Activated naive CD8-positive, alpha-beta T cell treated with anti-CD3 and anti-CD28 coated beads for 36 hours (primary cell): ENCODE measurements at regions not wholly inside any gene's neighbourhood (a gene's known extent, or its start where the extent isn't known, plus 50 kb on each side); places are given as distances from the start of the nearest gene placed in this dataset.

Source experiments
- DNase-seq: peaks from one replicate; pipeline ENCODE4 v3.0.0; 2021
- H3K27ac Mint-ChIP-seq: one replicate; pipeline ENCODE4 v1.8.0; 2022; ENCODE audit warnings: mild to moderate bottlenecking, moderate library complexity, mixed read lengths
- H3K27me3 Mint-ChIP-seq: one replicate; pipeline ENCODE4 v1.8.0; 2022; ENCODE audit warnings: mild to moderate bottlenecking, mixed read lengths
- H3K36me3 Mint-ChIP-seq: one replicate; pipeline ENCODE4 v1.8.0; 2021; ENCODE audit warnings: mild to moderate bottlenecking, mixed read lengths
- H3K4me1 Mint-ChIP-seq: one replicate; pipeline ENCODE4 v1.8.0; 2021; ENCODE audit warnings: mixed read lengths
- H3K4me3 Mint-ChIP-seq: one replicate; pipeline ENCODE4 v1.8.0; 2022; ENCODE audit warnings: mild to moderate bottlenecking, moderate library complexity, mixed read lengths
- H3K9me3 Mint-ChIP-seq: one replicate; pipeline ENCODE4 v1.8.0; 2022; ENCODE audit warnings: mixed read lengths

- Mint-ChIP-seq H3K27ac (no peak overlapping the region), H3K9me3 (no peaks in the 10 kb centered on the region), H3K27me3 (peaks cover 12% of the 10 kb centered on the region), H3K4me1 (peaks cover 5% of the 10 kb centered on the region), H3K4me3 (no peak overlapping the region), H3K36me3 (no peaks in the 10 kb centered on the region)
- DNase-seq, result no peak
These were observed 139.2 kb upstream of the ANK2 start for GRCh38 chr4:112910109-112910736.

GRCh38 chr4:112916868-112917267 lies 132.6 kb upstream of the ANK2 start:
- Mint-ChIP-seq H3K9me3 (no peaks in the 10 kb centered on the region), H3K4me1 (no peaks in the 10 kb centered on the region), H3K27me3 (peaks cover 2% of the 10 kb centered on the region), H3K27ac (no peak overlapping the region), H3K36me3 (no peaks in the 10 kb centered on the region), H3K4me3 (no peak overlapping the region)
- no peak for DNase-seq

DNA sequence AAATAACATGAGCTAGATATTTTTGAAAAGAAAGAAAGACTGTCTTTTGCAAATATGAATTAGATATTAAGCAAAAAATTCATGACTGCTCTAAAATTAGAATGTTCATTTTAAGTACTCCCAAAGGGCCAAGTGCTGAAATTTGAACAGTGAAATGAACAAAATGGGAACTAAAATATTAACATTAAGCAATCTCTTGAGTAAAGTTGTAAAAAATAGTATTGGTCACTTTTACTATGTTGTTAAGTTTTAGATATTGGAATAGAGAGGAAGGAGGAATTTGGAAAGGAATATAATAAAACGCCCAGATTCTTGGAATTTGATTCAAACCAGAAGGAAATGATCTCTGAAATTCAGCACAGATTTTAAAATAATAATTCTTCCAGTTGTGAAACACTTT lies 125.9 kb upstream of the ANK2 start:
- Mint-ChIP-seq H3K4me3 (no peak overlapping the region), H3K27ac (no peak overlapping the region), H3K27me3 (peaks cover 3% of the 10 kb centered on the region), H3K4me1 (no peaks in the 10 kb centered on the region), H3K9me3 (no peaks in the 10 kb centered on the region), H3K36me3 (no peaks in the 10 kb centered on the region)
- DNase-seq, result no peak

DNA sequence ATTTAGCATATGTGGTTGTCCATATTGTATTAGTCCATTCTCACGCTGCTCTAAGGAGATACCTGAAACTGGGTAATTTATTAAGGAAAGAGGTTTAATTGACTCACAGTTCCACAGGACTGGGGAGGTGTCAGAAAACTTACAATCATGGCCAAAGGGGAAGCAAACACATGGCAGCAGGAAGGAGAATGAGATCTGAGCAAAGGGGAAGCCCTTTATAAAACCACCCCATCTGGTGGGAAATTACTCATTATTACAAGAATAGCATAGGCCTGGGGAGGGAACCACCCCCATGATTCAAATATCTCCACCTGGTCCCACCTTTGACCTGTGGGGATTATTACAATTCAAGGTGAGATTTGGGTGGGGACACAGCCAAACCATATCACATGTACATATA lies 122.6 kb upstream of the ANK2 start:
- Mint-ChIP-seq H3K27me3 (peaks cover 12% of the 10 kb centered on the region), H3K4me1 (peaks cover 1% of the 10 kb centered on the region), H3K36me3 (no peaks in the 10 kb centered on the region), H3K4me3 (no peak overlapping the region), H3K27ac (no peak overlapping the region), H3K9me3 (no peaks in the 10 kb centered on the region)
- DNase-seq, result no peak

- Mint-ChIP-seq H3K27me3 (peaks cover 12% of the 10 kb centered on the region), H3K4me3 (no peak overlapping the region), H3K36me3 (no peaks in the 10 kb centered on the region), H3K4me1 (peaks cover 1% of the 10 kb centered on the region), H3K9me3 (no peaks in the 10 kb centered on the region), H3K27ac (no peak overlapping the region)
- DNase-seq, result no peak
These were observed 121.9 kb upstream of the ANK2 start for GRCh38 chr4:112927544-112927943.

GRCh38 chr4:112931001-112931400 lies 118.5 kb upstream of the ANK2 start:
- H3K4me3 Mint-ChIP-seq, result no peak overlapping the region
- no peaks in the 10 kb centered on the region for H3K9me3 Mint-ChIP-seq
- no peaks in the 10 kb centered on the region for H3K36me3 Mint-ChIP-seq
- H3K4me1 Mint-ChIP-seq, result peaks cover 1% of the 10 kb centered on the region
- H3K27me3 Mint-ChIP-seq, result peaks cover 15% of the 10 kb centered on the region
- no peak overlapping the region for H3K27ac Mint-ChIP-seq
- DNase-seq, result no peak

- no peak overlapping the region for H3K27ac Mint-ChIP-seq
- peaks cover 1% of the 10 kb centered on the region for H3K4me1 Mint-ChIP-seq
- no peaks in the 10 kb centered on the region for H3K9me3 Mint-ChIP-seq
- no peak for DNase-seq
- H3K27me3 Mint-ChIP-seq, result peaks cover 12% of the 10 kb centered on the region
- no peaks in the 10 kb centered on the region for H3K36me3 Mint-ChIP-seq
- H3K4me3 Mint-ChIP-seq, result no peak overlapping the region
These were observed 115.7 kb upstream of the ANK2 start for GRCh38 chr4:112933790-112934189.

DNA sequence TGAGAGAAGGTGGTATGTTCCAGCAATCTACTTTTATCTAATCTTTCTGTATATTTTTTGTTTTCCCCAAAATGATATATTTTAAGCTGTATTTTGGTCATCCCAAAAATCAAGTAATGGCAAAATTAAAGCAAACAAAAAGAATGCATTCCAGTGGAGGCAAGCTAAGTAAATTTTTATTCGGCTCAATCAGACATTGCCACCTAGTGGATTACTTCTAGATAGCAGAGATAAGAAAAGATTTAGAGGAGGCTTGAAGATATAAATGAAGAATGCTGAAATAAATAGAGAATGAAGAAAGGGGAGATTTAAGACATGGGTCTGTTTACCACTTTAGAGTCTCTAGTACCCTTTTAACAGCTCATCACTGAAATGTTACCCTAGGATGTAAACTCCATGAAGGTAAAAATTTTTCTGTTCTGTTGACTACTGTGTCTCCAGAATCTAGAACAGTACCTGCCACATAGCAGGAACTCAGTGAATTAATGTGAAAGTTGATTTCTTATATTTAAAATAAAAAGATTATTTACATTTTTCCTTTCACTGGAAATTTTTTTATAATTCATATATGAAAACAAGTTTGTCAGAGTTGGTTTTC lies 110.9 kb upstream of the ANK2 start:
- no peak for DNase-seq
- H3K27me3 Mint-ChIP-seq, result peaks cover 7% of the 10 kb centered on the region
- no peak overlapping the region for H3K4me3 Mint-ChIP-seq
- H3K36me3 Mint-ChIP-seq, result no peaks in the 10 kb centered on the region
- no peaks in the 10 kb centered on the region for H3K9me3 Mint-ChIP-seq
- no peak overlapping the region for H3K27ac Mint-ChIP-seq
- H3K4me1 Mint-ChIP-seq, result no peaks in the 10 kb centered on the region

DNA sequence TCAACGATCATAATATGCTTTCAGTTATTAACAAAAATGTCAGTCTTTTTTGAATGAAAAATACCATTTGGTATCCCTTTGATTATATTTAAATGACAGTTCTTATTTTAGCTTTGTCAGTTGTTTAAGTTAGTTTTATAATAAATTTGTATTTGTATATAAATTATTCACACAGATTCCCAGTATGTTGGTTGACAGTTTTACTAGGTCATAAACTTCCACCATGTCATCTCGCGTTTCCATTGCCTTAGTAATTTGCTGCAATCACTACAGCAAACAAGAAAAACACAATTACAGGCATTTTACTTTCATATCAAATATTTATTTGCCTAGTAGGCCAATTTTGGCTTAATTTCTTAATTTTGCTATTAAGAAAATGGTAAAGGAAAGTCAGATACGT lies 109.6 kb upstream of the ANK2 start:
- DNase-seq, result no peak
- no peaks in the 10 kb centered on the region for H3K36me3 Mint-ChIP-seq
- H3K4me3 Mint-ChIP-seq, result no peak overlapping the region
- H3K4me1 Mint-ChIP-seq, result no peaks in the 10 kb centered on the region
- no peaks in the 10 kb centered on the region for H3K9me3 Mint-ChIP-seq
- no peak overlapping the region for H3K27ac Mint-ChIP-seq
- H3K27me3 Mint-ChIP-seq, result peaks cover 14% of the 10 kb centered on the region

GRCh38 chr4:112940336-112940735 lies 109.1 kb upstream of the ANK2 start:
- H3K36me3 Mint-ChIP-seq, result no peaks in the 10 kb centered on the region
- H3K4me3 Mint-ChIP-seq, result no peak overlapping the region
- no peaks in the 10 kb centered on the region for H3K9me3 Mint-ChIP-seq
- DNase-seq, result no peak
- peaks cover 14% of the 10 kb centered on the region for H3K27me3 Mint-ChIP-seq
- H3K4me1 Mint-ChIP-seq, result no peaks in the 10 kb centered on the region
- H3K27ac Mint-ChIP-seq, result no peak overlapping the region

DNA sequence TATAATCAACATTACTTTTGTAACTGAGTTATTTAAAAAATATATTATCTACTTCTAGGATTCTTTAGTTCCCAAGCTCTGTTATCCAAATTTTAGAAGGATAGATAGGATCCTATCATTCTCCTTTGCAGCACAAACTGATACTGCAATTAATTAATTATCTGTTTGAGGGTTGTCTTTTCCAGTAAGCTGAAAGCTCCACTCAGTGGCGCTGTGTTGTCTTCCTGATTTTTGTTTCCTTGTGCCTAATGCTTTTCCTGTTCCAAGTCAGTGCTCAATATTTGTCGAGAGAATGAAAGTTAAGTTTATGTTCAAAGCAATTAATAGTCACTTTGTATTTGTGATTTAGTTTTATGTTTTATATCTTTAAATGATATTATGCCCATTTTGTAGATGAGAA lies 107.4 kb upstream of the ANK2 start:
- H3K36me3 Mint-ChIP-seq, result no peaks in the 10 kb centered on the region
- no peak overlapping the region for H3K27ac Mint-ChIP-seq
- DNase-seq, result no peak
- H3K4me3 Mint-ChIP-seq, result no peak overlapping the region
- no peaks in the 10 kb centered on the region for H3K4me1 Mint-ChIP-seq
- peaks cover 14% of the 10 kb centered on the region for H3K27me3 Mint-ChIP-seq
- H3K9me3 Mint-ChIP-seq, result no peaks in the 10 kb centered on the region

DNA sequence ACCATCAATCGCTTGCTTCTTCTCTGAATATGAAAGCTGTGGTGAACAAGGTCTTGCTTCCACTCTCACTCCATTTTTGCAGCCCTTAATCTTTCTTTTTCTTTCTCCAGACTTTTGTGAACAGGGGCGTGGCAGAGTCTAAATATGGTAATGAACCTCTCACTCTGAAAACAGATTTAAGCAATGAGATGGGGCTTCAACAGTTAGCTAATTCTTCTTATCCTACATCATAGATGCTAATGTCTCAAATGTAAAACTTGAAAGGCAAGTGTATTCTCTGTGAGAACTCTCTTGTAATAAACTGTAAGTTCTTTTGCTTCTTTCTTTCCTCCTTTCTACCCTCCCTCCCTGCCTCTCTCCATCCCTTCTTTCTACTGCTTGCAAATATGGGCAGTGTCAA lies 106.5 kb upstream of the ANK2 start:
- Mint-ChIP-seq H3K27ac (no peak overlapping the region), H3K9me3 (no peaks in the 10 kb centered on the region), H3K4me3 (no peak overlapping the region), H3K4me1 (no peaks in the 10 kb centered on the region), H3K27me3 (peaks cover 17% of the 10 kb centered on the region), H3K36me3 (no peaks in the 10 kb centered on the region)
- no peak for DNase-seq

DNA sequence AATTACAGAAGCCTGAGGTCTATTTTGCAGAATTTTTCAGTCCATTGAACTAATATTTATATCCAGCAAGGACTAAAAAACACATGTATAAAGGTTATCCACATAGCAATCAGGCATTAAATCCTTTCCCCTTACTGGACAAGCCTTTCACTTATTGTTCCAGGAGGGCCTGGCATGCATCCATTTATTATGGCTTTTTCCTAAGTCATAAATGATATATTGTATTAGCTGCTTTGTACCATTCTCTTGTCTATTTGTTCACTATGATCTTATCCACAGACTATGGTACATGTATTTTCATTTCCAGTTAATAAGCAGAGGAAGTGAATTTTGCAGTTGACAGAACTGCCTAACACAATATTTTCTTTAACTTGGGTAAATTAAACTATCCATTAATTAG lies 105.4 kb upstream of the ANK2 start:
- DNase-seq, result no peak
- no peaks in the 10 kb centered on the region for H3K9me3 Mint-ChIP-seq
- H3K27me3 Mint-ChIP-seq, result peaks cover 17% of the 10 kb centered on the region
- no peaks in the 10 kb centered on the region for H3K36me3 Mint-ChIP-seq
- H3K4me3 Mint-ChIP-seq, result no peak overlapping the region
- H3K27ac Mint-ChIP-seq, result no peak overlapping the region
- no peaks in the 10 kb centered on the region for H3K4me1 Mint-ChIP-seq

- Mint-ChIP-seq H3K4me1 (no peaks in the 10 kb centered on the region), H3K27me3 (peaks cover 20% of the 10 kb centered on the region), H3K4me3 (no peak overlapping the region), H3K27ac (no peak overlapping the region), H3K9me3 (no peaks in the 10 kb centered on the region), H3K36me3 (no peaks in the 10 kb centered on the region)
- no peak for DNase-seq
These were observed 103.3 kb upstream of the ANK2 start for GRCh38 chr4:112946127-112946526.

DNA sequence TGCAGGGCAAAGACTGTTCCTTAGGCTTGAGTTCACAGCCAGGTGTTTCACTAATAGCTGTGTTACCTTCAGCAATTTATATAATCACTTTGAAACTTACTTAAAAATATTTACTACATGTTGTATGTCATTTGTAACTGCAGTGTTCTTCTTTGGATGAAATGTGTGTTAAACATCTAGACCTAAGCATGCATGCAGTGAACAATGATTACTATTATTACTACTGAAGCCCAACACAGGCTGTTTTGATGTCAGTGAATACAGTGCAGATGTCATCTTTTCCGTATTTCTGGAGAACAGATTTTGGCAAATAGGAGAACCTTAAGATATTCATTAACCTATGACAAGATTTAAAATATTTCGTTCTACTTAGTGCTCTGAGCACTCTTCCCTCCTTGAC lies 101.8 kb upstream of the ANK2 start:
- H3K27me3 Mint-ChIP-seq, result peaks cover 28% of the 10 kb centered on the region
- H3K27ac Mint-ChIP-seq, result no peak overlapping the region
- H3K36me3 Mint-ChIP-seq, result no peaks in the 10 kb centered on the region
- no peaks in the 10 kb centered on the region for H3K4me1 Mint-ChIP-seq
- H3K4me3 Mint-ChIP-seq, result no peak overlapping the region
- no peaks in the 10 kb centered on the region for H3K9me3 Mint-ChIP-seq
- DNase-seq, result no peak
